HepG2 (cell line): ENCODE measurements at regions not wholly inside any gene's neighbourhood (a gene's known extent, or its start where the extent isn't known, plus 50 kb on each side); places are given as distances from the start of the nearest gene placed in this dataset.

Experiments
- ATAC-seq: fragments of 200-7000 bp; cut with Tn5 transposase; 3 replicates; pipeline ENCODE4 v1.9.1; 2020; ENCODE audit warnings: mild to moderate bottlenecking, moderate library complexity
- BruUV-seq: library from RNA; stranded (reverse); fragments of 400-500 nt; replicated peaks from 2 replicates; lab custom pipeline; 2021; lab: Mats Ljungman, UMichigan
- CTCF ChIA-PET: fragments of 300-600 bp; formaldehyde crosslinking; extraction: SDS; loops from one replicate; lab custom pipeline; 2021; ENCODE audit warnings: low total read pairs, inconsistent platforms, low intra/inter-chr PET ratio; lab: Yijun Ruan, JAX
- POLR2A ChIA-PET: fragments of 350-600 bp; sonication (Branson Sonifier 250); formaldehyde crosslinking; loops from one replicate; lab custom pipeline; 2020; ENCODE audit warnings: antibody characterized with exemption, inconsistent platforms; lab: Yijun Ruan, JAX
- DNase-seq: peaks from one replicate; pipeline ENCODE4 v3.0.0-alpha.2; 2015; ENCODE audit warnings: low spot score
- FAIRE-seq: peaks from 3 replicates; lab custom pipeline; 2011; peaks lifted over from hg19 to GRCh38; lab: Jason Lieb, UNC
- H2AFZ ChIP-seq: one replicate; pipeline ENCODE4 v1.6.1; 2011; ENCODE audit warnings: low read length, inconsistent platforms
- H3K27ac ChIP-seq: fragments of 300-600 bp; 3 replicates; pipeline ENCODE4 v1.8.0; 2011; ENCODE audit warnings: mixed run types, mild to moderate bottlenecking, mixed read lengths, low read length, inconsistent platforms; ENCODE audit not compliant: insufficient read depth; ENCODE audit errors: extremely low read length
- H3K27me3 ChIP-seq, 2 experiments: fragments of 200-600 bp in 1 of 2; 2 replicates in 1 of 2; 3 replicates in 1 of 2; pipeline versions ENCODE4 v1.6.0 to v1.8.0; 2011; ENCODE audit warnings: low read length in 2 of 2, mild to moderate bottlenecking in 2 of 2, moderate library complexity in 2 of 2, inconsistent platforms in 1 of 2; ENCODE audit not compliant: insufficient read depth in 2 of 2, control insufficient read depth in 1 of 2
- H3K36me3 ChIP-seq, 2 experiments: fragments of 200-600 bp in 1 of 2; replicated peaks in 1 of 2; 2 replicates in 1 of 2; 3 replicates in 1 of 2; pipeline versions ENCODE4 v1.5.1 to v1.8.0; 2011; ENCODE audit warnings: low read length in 2 of 2, inconsistent platforms in 1 of 2; ENCODE audit not compliant: insufficient read depth in 2 of 2, control insufficient read depth in 1 of 2
- H3K4me1 ChIP-seq: 2 replicates; pipeline ENCODE4 v1.5.1; 2012; ENCODE audit warnings: low read length, inconsistent platforms; ENCODE audit not compliant: insufficient read depth
- H3K4me2 ChIP-seq: 2 replicates; pipeline ENCODE4 v1.6.0; 2011; ENCODE audit warnings: low read depth, low read length, inconsistent platforms
- H3K4me3 ChIP-seq, 3 experiments: fragments of 200-600 bp in 1 of 3; sonication (generic), shearing (Covaris generic) in 1 of 3; replicated peaks in 1 of 3; 2 replicates each; pipeline ENCODE4 v1.5.1; 2011 to 2016; ENCODE audit warnings: low read length in 3 of 3, inconsistent platforms in 2 of 3, low read depth in 2 of 3, mild to moderate bottlenecking in 2 of 3, control low read depth in 1 of 3, mixed read lengths in 1 of 3; ENCODE audit not compliant: insufficient read depth in 1 of 3
- H3K79me2 ChIP-seq: one replicate; pipeline ENCODE4 v1.6.1; 2011; ENCODE audit warnings: low read length, inconsistent platforms; ENCODE audit not compliant: insufficient read depth
- H3K9ac ChIP-seq: 2 replicates; pipeline ENCODE4 v1.6.0; 2011; ENCODE audit warnings: mild to moderate bottlenecking, low read depth, low read length, inconsistent platforms; ENCODE audit not compliant: insufficient read depth
- H3K9me3 ChIP-seq: 2 replicates; pipeline ENCODE4 v1.5.1; 2012; ENCODE audit warnings: mild to moderate bottlenecking, low read length
- H4K20me1 ChIP-seq: 2 replicates; pipeline ENCODE4 v1.6.0; 2011; ENCODE audit warnings: inconsistent platforms, mild to moderate bottlenecking, low read length, moderate library complexity; ENCODE audit not compliant: insufficient read depth
- FOXO4 ChIP-seq: sonication (generic); formaldehyde crosslinking; conservative IDR thresholded peaks from 2 replicates; pipeline ENCODE4 v1.8.1; 2023; ENCODE audit warnings: missing genetic modification reagents
- GPN1 ChIP-seq: sonication (generic); formaldehyde crosslinking; IDR thresholded peaks from 2 replicates; pipeline ENCODE4 v1.5.1; 2020; ENCODE audit warnings: missing genetic modification reagents, borderline replicate concordance
- KDM2A ChIP-seq: sonication (generic); formaldehyde crosslinking; IDR thresholded peaks from 2 replicates; pipeline ENCODE4 v1.4.0; 2020; ENCODE audit warnings: low read depth, missing genetic modification reagents, borderline replicate concordance
- TBP ChIP-seq: sonication (generic); formaldehyde crosslinking; IDR thresholded peaks from 2 replicates; pipeline ENCODE4 v1.5.0; 2020; ENCODE audit warnings: missing genetic modification reagents
- XBP1 ChIP-seq: sonication (generic); formaldehyde crosslinking; IDR thresholded peaks from 2 replicates; pipeline ENCODE4 v1.5.0; 2020; ENCODE audit warnings: missing genetic modification reagents
- ZBTB44 ChIP-seq: sonication (generic); formaldehyde crosslinking; IDR thresholded peaks from 2 replicates; pipeline ENCODE4 v1.4.0; 2020; ENCODE audit warnings: missing genetic modification reagents
- ZKSCAN1 ChIP-seq: fragments of 150-350 bp; IDR thresholded peaks from 2 replicates; pipeline ENCODE4 v1.6.1; 2014; ENCODE audit warnings: low read length
- ZMAT3 ChIP-seq: sonication (generic); formaldehyde crosslinking; conservative IDR thresholded peaks from 2 replicates; pipeline ENCODE4 v1.7.0; 2021; ENCODE audit warnings: missing genetic modification reagents
- ZNF318 ChIP-seq: sonication (generic); formaldehyde crosslinking; IDR thresholded peaks from 2 replicates; pipeline ENCODE4 v1.4.0; 2020; ENCODE audit warnings: mild to moderate bottlenecking, missing genetic modification reagents
- ZSCAN20 ChIP-seq: sonication (generic); formaldehyde crosslinking; IDR thresholded peaks from 2 replicates; pipeline ENCODE4 v1.4.0; 2020; ENCODE audit warnings: missing genetic modification reagents, mild to moderate bottlenecking, borderline replicate concordance
- ZSCAN30 ChIP-seq: sonication (generic); formaldehyde crosslinking; IDR thresholded peaks from 2 replicates; pipeline ENCODE4 v1.5.0; 2020; ENCODE audit warnings: mild to moderate bottlenecking, missing genetic modification reagents
- in situ Hi-C: cut with HindIII; loops from 2 replicates; pipeline ENCODE4 v1.10.0; 2017; ENCODE audit warnings: low pct_unique_long_range_greater_than_20kb; ENCODE audit not compliant: extremely low pct_ligation_motif_present
- intact Hi-C: fragments of 100-400 bp; cut with micrococcal nuclease; formaldehyde crosslinking; loops from one replicate; pipeline ENCODE4 v1.10.0; 2022; ENCODE audit not compliant: unreplicated experiment

DNA sequence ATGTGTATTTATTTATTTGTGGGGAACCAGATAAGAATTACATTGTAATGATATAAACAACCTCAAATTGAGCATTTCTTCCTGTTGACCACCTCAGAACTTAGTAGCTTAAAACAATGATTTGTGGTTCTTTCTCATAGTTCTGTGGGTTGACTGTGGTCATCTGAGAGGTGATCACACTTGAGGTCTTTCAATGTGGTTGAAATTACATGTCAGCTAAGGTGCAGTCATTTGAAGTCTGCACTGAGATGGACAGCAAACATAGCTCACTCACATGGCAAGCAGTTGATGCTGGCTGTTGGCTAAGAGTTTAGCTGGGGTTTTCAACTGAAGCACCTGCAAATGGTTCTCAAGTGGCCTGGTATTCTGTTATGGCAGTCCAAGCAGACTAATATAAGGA, 436.7 kb upstream of the MAP3K7 start:
- ChIA-PET POLR2A (no interaction called here), CTCF (no interaction called here)
- no peak for DNase-seq
- TF ChIP-seq ZNF318: no peak
- TF ChIP-seq ZKSCAN1: no peak
- no peak for TF ChIP-seq ZSCAN30 (CRISPR knock-in tag)
- TF ChIP-seq ZBTB44: no peak
- no peak for TF ChIP-seq ZSCAN20 (CRISPR knock-in tag)
- no peak for TF ChIP-seq TBP (CRISPR knock-in tag)
- TF ChIP-seq XBP1 (CRISPR knock-in tag): no peak
- TF ChIP-seq KDM2A (CRISPR knock-in tag): no peak
- no peak for TF ChIP-seq ZMAT3 (CRISPR knock-in tag)
- no peak for TF ChIP-seq FOXO4 (CRISPR knock-in tag)
- no peak for TF ChIP-seq GPN1 (CRISPR knock-in tag)
- Histone ChIP-seq H3K4me3 (no peak overlapping the region), H2AFZ (no peak overlapping the region), H3K9me3 (no peaks in the 10 kb centered on the region), H4K20me1 (no peaks in the 10 kb centered on the region), H3K4me2 (no peak overlapping the region), H3K36me3 (no peaks in the 10 kb centered on the region), H3K27me3 (no peaks in the 10 kb centered on the region), H3K27ac (no peak overlapping the region), H3K4me1 (no peaks in the 10 kb centered on the region), H3K9ac (no peak overlapping the region), H3K79me2 (no peaks in the 10 kb centered on the region)
- intact Hi-C loops (no loop called here), in situ Hi-C loops (no loop called here)
- ATAC-seq: no peak
- BruUV-seq: no TSS peak
- FAIRE-seq: no peak
